Heart left ventricle (tissue), 13 donors: ENCODE measurements at regions not wholly inside any gene's neighbourhood (a gene's known extent, or its start where the extent isn't known, plus 50 kb on each side); places are given as distances from the start of the nearest gene placed in this dataset.

ENCODE experiments used
- POLR2A ChIP-seq, 2 donors: fragments of 450-650 bp; IDR thresholded peaks; one replicate each; pipeline ENCODE4 v1.6.1; 2017; ENCODE audit warnings: antibody characterized with exemption in 2 of 2, mild to moderate bottlenecking in 2 of 2, moderate library complexity in 2 of 2
- TF ChIP-seq, protein P1 (sequence below), 12 donors: fragments of 200-600 bp; sonication (generic) in 4 of 12; IDR thresholded peaks; one replicate each; pipeline versions ENCODE4 v1.5.0 to v1.8.0; 2018 to 2022; ENCODE audit warnings: antibody characterized with exemption in 12 of 12, mild to moderate bottlenecking in 5 of 12
- donor health status: ischemic (EF 13 %, LVEDD 7.1; RV severe dilation, severe dysfunction).
- donor health status: DM: no; HTN: yes; CAD: no.
- donor health status: DM: no; HTN: no; CAD: no.
- donor health status: ischemic (EF 25% LVEDD 6.9; RV normal size, moderate dysfunction).
- donor health status: ischemic (EF 25% LVEDD 5.7; RV mildly dilated, moderate dysfunction).
- donor health status: ischemic (EF 35%, LVEDD 5.7; RV mildly dilated, moderate dysfunction).
- donor health status: nonischemic (EF 11% LVEDD 7.7; RV severe dilation, severe dysfunction).
- donor health status: DM: yes; HTN: yes; CAD: no.
- donor health status: PGD.
- donor health status: ischemic (EF 29% LVEDD 5.4; RV normal size, mild dysfunction).
- donor health status: nonischemic (EF 23%, LVEDD 6.1; RV moderate dilation, normal function).

DNA sequence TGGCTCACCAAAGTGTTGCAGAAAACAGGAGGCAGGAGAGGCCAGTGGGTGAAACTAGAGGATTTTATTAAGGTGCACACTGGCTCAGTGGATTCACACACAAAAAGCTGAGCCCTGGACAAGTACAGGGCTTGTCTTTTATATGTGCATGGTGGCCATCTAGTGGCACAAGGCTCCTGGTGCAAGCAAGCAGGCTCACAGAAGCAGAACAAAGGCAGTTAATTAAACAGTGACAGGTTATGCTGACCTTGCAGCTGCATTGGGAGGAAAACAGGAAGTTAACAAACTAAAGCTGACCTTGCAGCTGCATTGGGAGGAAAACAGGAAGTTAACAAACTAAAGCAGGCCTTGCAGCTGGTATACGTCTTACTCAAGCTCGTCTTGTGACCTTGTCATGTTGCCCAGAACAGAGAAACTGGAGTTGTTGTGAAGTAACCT is 65.3 kb upstream of the ZNF681 start:
- TF ChIP-seq, protein P1, sequence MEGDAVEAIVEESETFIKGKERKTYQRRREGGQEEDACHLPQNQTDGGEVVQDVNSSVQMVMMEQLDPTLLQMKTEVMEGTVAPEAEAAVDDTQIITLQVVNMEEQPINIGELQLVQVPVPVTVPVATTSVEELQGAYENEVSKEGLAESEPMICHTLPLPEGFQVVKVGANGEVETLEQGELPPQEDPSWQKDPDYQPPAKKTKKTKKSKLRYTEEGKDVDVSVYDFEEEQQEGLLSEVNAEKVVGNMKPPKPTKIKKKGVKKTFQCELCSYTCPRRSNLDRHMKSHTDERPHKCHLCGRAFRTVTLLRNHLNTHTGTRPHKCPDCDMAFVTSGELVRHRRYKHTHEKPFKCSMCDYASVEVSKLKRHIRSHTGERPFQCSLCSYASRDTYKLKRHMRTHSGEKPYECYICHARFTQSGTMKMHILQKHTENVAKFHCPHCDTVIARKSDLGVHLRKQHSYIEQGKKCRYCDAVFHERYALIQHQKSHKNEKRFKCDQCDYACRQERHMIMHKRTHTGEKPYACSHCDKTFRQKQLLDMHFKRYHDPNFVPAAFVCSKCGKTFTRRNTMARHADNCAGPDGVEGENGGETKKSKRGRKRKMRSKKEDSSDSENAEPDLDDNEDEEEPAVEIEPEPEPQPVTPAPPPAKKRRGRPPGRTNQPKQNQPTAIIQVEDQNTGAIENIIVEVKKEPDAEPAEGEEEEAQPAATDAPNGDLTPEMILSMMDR (IDR thresholded peaks at IDR 0.05), result peak in 1 of 12 donors; percentile 8
- TF ChIP-seq POLR2A (IDR thresholded peaks at IDR 0.05), result no peak
